Smooth muscle cell (in vitro differentiated cells): ENCODE measurements at regions not wholly inside any gene's neighbourhood (a gene's known extent, or its start where the extent isn't known, plus 50 kb on each side); places are given as distances from the start of the nearest gene placed in this dataset.

ENCODE experiments used
- DNase-seq: peaks from one replicate; lab custom pipeline; 2025; ENCODE audit not compliant: unreplicated experiment; lab: John Stamatoyannopoulos, UW
- H2AFZ ChIP-seq: fragments of 200-600 bp; sonication (generic); 2 replicates; pipeline ENCODE4 v1.6.0; 2016; ENCODE audit warnings: antibody characterized with exemption, low read depth, mild to moderate bottlenecking
- H3F3A ChIP-seq: fragments of 200-600 bp; sonication (generic); 2 replicates; pipeline ENCODE4 v1.6.0; 2017; ENCODE audit warnings: antibody characterized with exemption, low read depth
- H3K27ac ChIP-seq: fragments of 200-600 bp; sonication (generic); 2 replicates; pipeline ENCODE4 v1.5.1; 2016; ENCODE audit warnings: low read depth, mild to moderate bottlenecking
- H3K27me3 ChIP-seq: fragments of 200-600 bp; sonication (generic); 2 replicates; pipeline ENCODE4 v1.6.1; 2016; ENCODE audit warnings: low read depth, mild to moderate bottlenecking
- H3K36me3 ChIP-seq: fragments of 200-600 bp; sonication (generic); 2 replicates; pipeline ENCODE4 v1.5.1; 2016; ENCODE audit warnings: low read depth
- H3K4me1 ChIP-seq: fragments of 200-600 bp; sonication (generic); 2 replicates; pipeline ENCODE4 v1.5.1; 2016; ENCODE audit warnings: low read depth
- H3K4me2 ChIP-seq: fragments of 200-600 bp; sonication (generic); 2 replicates; pipeline ENCODE4 v1.6.0; 2016; ENCODE audit warnings: mild to moderate bottlenecking
- H3K4me3 ChIP-seq: fragments of 200-600 bp; sonication (generic); 2 replicates; pipeline ENCODE4 v1.5.1; 2016; ENCODE audit warnings: mild to moderate bottlenecking
- H3K79me2 ChIP-seq: fragments of 200-600 bp; sonication (generic); 2 replicates; pipeline ENCODE4 v1.6.0; 2016; ENCODE audit warnings: low read depth, mild to moderate bottlenecking
- H3K9ac ChIP-seq: fragments of 200-600 bp; sonication (generic); 2 replicates; pipeline ENCODE4 v1.6.0; 2016; ENCODE audit warnings: low read depth
- H3K9me3 ChIP-seq: fragments of 200-600 bp; sonication (generic); replicated peaks from 2 replicates; pipeline ENCODE4 v1.5.1; 2016; ENCODE audit warnings: low read depth
- H4K20me1 ChIP-seq: fragments of 200-600 bp; sonication (generic); 2 replicates; pipeline ENCODE4 v1.6.0; 2016; ENCODE audit warnings: low read depth
- WGBS: methylation state at CpG from one replicate; pipeline ENCODE4 v1.1.7; 2016; ENCODE audit warnings: low lambda C conversion rate; 5-methylcytosine and 5-hydroxymethylcytosine counted together
- TF ChIP-seq, protein P1 (sequence below): fragments of 200-600 bp; sonication (generic); IDR thresholded peaks from 2 replicates; pipeline ENCODE4 v1.5.1; 2017; ENCODE audit warnings: borderline replicate concordance, mild to moderate bottlenecking, antibody characterized with exemption; ENCODE audit not compliant: insufficient read depth, poor library complexity, severe bottlenecking

DNA sequence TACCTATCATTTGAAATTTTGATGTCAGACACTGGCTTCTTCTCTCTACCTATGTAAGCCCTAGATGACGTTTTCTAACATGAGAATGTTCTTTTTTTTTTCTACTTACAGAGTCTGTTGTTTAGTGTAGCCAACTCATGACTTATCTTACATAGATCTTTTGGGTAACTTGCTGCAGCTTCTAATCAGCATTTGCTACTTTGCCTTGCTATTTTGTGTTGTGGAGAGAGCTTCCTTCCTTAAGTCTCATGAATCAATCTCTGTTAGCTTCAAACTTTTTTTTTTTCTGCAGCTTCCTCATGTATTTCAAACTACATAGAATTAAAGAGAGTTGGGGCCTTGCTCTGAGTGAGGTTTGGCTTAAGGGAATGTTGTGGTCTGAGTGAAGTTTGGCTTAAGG is 568.7 kb upstream of the BCHE start:
- no peaks in the 10 kb centered on the region for H3K9me3 ChIP-seq
- no peaks in the 10 kb centered on the region for H3K4me1 ChIP-seq
- H3K27me3 ChIP-seq: no peaks in the 10 kb centered on the region
- H3K27ac ChIP-seq: no peak overlapping the region
- TF ChIP-seq, protein P1, sequence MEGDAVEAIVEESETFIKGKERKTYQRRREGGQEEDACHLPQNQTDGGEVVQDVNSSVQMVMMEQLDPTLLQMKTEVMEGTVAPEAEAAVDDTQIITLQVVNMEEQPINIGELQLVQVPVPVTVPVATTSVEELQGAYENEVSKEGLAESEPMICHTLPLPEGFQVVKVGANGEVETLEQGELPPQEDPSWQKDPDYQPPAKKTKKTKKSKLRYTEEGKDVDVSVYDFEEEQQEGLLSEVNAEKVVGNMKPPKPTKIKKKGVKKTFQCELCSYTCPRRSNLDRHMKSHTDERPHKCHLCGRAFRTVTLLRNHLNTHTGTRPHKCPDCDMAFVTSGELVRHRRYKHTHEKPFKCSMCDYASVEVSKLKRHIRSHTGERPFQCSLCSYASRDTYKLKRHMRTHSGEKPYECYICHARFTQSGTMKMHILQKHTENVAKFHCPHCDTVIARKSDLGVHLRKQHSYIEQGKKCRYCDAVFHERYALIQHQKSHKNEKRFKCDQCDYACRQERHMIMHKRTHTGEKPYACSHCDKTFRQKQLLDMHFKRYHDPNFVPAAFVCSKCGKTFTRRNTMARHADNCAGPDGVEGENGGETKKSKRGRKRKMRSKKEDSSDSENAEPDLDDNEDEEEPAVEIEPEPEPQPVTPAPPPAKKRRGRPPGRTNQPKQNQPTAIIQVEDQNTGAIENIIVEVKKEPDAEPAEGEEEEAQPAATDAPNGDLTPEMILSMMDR: no peak
- H2AFZ ChIP-seq: no peak overlapping the region
- H3K4me2 ChIP-seq: no peak overlapping the region
- H3F3A ChIP-seq: no peaks in the 10 kb centered on the region
- no peaks in the 10 kb centered on the region for H4K20me1 ChIP-seq
- no peak for DNase-seq
- no peaks in the 10 kb centered on the region for H3K36me3 ChIP-seq
- H3K79me2 ChIP-seq: no peaks in the 10 kb centered on the region
- WGBS: 47% methylated on average over 1 of the region's 1 CpG
- H3K4me3 ChIP-seq: no peak overlapping the region
- H3K9ac ChIP-seq: no peak overlapping the region

DNA sequence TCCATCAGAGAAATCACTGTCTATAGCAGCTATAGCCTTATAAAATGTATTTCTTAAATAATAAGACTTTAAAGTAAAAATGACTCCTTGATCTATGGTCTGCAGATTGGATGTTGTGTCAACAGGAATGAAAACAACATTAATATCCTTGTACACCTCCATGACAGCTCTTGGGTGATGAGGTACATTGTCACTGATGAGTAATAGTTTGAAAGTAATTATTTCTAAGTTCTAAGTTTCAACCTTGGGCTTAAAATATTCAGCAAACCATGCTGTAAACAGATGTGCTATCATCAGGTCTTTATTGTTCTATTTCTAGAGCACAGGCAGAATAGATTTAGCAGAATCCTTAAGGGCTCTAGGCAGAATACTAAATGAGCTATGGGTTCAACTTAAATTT is 568.2 kb upstream of the BCHE start:
- H2AFZ ChIP-seq: no peak overlapping the region
- H3K9ac ChIP-seq: no peak overlapping the region
- TF ChIP-seq, protein P1: no peak
- H4K20me1 ChIP-seq: no peaks in the 10 kb centered on the region
- no peaks in the 10 kb centered on the region for H3K27me3 ChIP-seq
- H3F3A ChIP-seq: no peaks in the 10 kb centered on the region
- no peaks in the 10 kb centered on the region for H3K4me1 ChIP-seq
- H3K79me2 ChIP-seq: no peaks in the 10 kb centered on the region
- no peak for DNase-seq
- no peak overlapping the region for H3K27ac ChIP-seq
- no peaks in the 10 kb centered on the region for H3K36me3 ChIP-seq
- no peak overlapping the region for H3K4me2 ChIP-seq
- H3K4me3 ChIP-seq: no peak overlapping the region
- H3K9me3 ChIP-seq: no peaks in the 10 kb centered on the region

DNA sequence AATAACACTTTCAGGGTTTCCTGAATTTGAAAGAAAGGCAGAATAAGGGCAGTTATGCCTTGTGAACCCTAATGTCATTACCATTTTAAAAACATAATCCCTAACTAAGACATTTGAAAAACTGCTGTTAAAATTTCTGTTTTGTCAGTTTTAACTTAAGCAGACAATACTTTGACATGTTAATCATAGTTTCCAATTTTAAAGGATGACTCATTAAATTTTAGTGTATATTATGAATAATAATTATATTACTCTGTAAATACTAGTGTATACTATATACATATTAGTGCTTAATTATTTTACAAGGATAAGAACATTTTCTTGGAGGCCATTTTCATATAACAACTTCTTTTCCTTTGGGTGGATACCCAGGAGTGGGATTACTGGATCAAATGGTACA is 553.1 kb upstream of the BCHE start:
- Histone ChIP-seq H3K4me3 (no peak overlapping the region), H2AFZ (no peak overlapping the region), H3K79me2 (no peaks in the 10 kb centered on the region), H3K9ac (no peak overlapping the region), H4K20me1 (no peaks in the 10 kb centered on the region), H3F3A (no peaks in the 10 kb centered on the region), H3K4me1 (no peaks in the 10 kb centered on the region), H3K27me3 (no peaks in the 10 kb centered on the region), H3K36me3 (no peaks in the 10 kb centered on the region), H3K9me3 (no peaks in the 10 kb centered on the region), H3K27ac (no peak overlapping the region), H3K4me2 (no peak overlapping the region)
- TF ChIP-seq, protein P1: no peak
- DNase-seq: no peak

DNA sequence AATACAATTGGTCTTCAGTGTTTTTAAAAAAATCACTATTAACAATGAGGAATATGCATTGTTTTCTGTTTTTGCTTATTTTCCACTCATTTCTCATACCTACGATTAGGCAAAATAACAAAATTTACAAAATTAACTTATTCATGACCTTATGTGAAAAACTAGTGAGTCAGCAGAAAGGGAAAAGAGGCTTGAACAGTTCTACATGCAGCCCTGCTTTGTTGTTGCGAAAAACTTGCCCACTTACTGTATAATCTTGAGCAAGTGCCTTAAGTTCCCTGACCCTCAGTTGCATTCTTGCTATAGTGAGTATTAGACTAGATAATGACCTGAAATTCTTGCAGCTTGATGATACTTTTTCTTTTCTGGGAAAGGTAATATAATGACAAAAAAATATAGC is 551.1 kb upstream of the BCHE start:
- Histone ChIP-seq H3K9ac (no peak overlapping the region), H3K27me3 (no peaks in the 10 kb centered on the region), H3K79me2 (no peaks in the 10 kb centered on the region), H3K4me2 (no peak overlapping the region), H3K27ac (no peak overlapping the region), H4K20me1 (no peaks in the 10 kb centered on the region), H3K4me1 (no peaks in the 10 kb centered on the region), H3K4me3 (no peak overlapping the region), H3F3A (no peaks in the 10 kb centered on the region), H3K36me3 (no peaks in the 10 kb centered on the region), H2AFZ (no peak overlapping the region), H3K9me3 (no peaks in the 10 kb centered on the region)
- 90% methylated on average over 2 of the region's 2 CpGs for WGBS
- no peak for DNase-seq
- TF ChIP-seq, protein P1: no peak
